ENCODE measurements at regions not wholly inside any gene's neighbourhood (a gene's known extent, or its start where the extent isn't known, plus 50 kb on each side); places are given as distances from the start of the nearest gene placed in this dataset.

- Mint-ChIP-seq H3K27ac (no peak overlapping the region), H3K4me3 (no peak overlapping the region), H3K4me1 (peaks cover 24% of the 10 kb centered on the region), H3K9me3 (no peaks in the 10 kb centered on the region), H3K36me3 (ENCODE audit: low read depth) (no peaks in the 10 kb centered on the region), H3K27me3 (peaks cover 15% of the 10 kb centered on the region)
- DNase-seq: no peak
- intact Hi-C loops (cut with micrococcal nuclease): loop anchor here (1.0 kb wide), 1 partner anchor 67 kb away; no protein-coding TSS in a partner anchor
Observed at GRCh38 chr1:228860911-228861831, 125.9 kb downstream of the RHOU start.

- no peak for DNase-seq
- intact Hi-C loops (cut with micrococcal nuclease): loop anchor here (1.0 kb wide), 1 partner anchor 68 kb away; no protein-coding TSS in a partner anchor
- Mint-ChIP-seq H3K27ac (no peak overlapping the region), H3K4me3 (no peak overlapping the region), H3K36me3 (ENCODE audit: low read depth) (no peaks in the 10 kb centered on the region), H3K27me3 (peaks cover 9% of the 10 kb centered on the region), H3K9me3 (no peaks in the 10 kb centered on the region), H3K4me1 (peaks cover 24% of the 10 kb centered on the region)
Observed at GRCh38 chr1:228861832-228862180, 126.5 kb downstream of the RHOU start.

GRCh38 chr1:228862542-228863505, 127.5 kb downstream of the RHOU start:
- Mint-ChIP-seq H3K4me3 (no peak overlapping the region), H3K27ac (no peak overlapping the region), H3K27me3 (peaks cover 6% of the 10 kb centered on the region), H3K36me3 (ENCODE audit: low read depth) (no peaks in the 10 kb centered on the region), H3K4me1 (peaks cover 26% of the 10 kb centered on the region), H3K9me3 (no peaks in the 10 kb centered on the region)
- no peak for DNase-seq
- intact Hi-C loops (cut with micrococcal nuclease): no loop called here

- H3K9me3 Mint-ChIP-seq: no peaks in the 10 kb centered on the region
- DNase-seq: no peak
- no peaks in the 10 kb centered on the region for H3K27me3 Mint-ChIP-seq
- peaks cover 28% of the 10 kb centered on the region for H3K4me1 Mint-ChIP-seq
- no peaks in the 10 kb centered on the region for H3K36me3 Mint-ChIP-seq (ENCODE audit: low read depth)
- intact Hi-C loops (cut with micrococcal nuclease): no loop called here
- H3K4me3 Mint-ChIP-seq: no peak overlapping the region
- H3K27ac Mint-ChIP-seq: no peak overlapping the region
Observed at GRCh38 chr1:228863776-228864175, 128.5 kb downstream of the RHOU start.

DNA sequence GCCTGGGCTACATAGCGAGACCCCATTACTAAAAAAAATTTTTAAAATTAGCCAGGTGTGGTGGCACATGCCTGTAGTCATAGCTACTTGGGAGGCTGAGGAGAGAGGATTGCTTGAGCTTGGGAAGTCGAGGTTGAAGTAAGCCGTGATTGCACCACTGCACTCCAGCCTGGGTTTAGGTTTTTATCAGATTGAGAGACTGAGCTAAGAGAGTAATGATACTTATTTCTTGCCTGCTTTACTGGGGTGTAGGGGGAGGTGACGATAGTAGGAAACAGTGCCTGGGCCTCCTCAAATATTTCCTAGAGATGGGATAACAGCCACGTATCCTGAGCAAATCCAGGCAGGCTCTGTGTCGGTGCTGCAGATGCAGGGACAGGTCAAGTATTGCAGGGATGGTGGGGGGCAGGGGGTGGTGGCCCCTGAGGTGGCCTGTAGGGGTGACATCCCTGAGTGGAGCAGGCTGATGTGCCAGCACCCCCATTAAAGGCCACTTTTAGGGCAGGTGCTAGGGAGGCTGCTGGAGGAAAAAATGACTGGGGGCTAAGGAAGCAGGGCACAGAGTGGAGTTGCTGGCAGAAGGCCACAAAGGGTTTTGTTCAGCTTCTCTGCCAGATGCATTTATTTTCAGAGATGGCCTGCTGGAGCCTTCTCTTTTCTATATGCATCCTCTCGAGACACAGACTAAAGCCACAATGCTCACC, 130.5 kb downstream of the RHOU start:
- peaks cover 26% of the 10 kb centered on the region for H3K4me1 Mint-ChIP-seq

DNA sequence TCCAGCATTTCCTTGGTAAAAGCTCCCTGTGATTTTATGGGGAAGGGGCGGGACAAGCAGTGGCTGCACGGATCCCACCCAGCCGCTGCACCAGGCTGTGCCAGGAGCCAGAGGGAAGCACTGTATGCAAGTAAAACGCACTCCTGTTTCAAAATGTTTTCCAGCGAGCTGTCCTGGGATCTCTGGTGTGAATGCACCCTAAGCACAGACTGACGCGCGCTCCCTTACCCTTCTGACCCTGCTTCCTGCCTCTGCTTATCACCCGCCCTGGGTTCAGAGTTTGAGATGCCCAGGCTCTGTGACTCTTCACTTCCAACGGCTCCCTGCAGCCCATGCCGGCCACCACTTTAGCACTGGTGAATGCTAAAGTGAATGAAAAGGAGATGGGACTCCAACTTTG, 131.2 kb downstream of the RHOU start:
- no peak overlapping the region for H3K4me3 Mint-ChIP-seq
- no peaks in the 10 kb centered on the region for H3K36me3 Mint-ChIP-seq (ENCODE audit: low read depth)
- H3K9me3 Mint-ChIP-seq: no peaks in the 10 kb centered on the region
- no peak overlapping the region for H3K27ac Mint-ChIP-seq
- DNase-seq: no peak
- H3K27me3 Mint-ChIP-seq: peaks cover 7% of the 10 kb centered on the region
- peaks cover 24% of the 10 kb centered on the region for H3K4me1 Mint-ChIP-seq
- intact Hi-C loops (cut with micrococcal nuclease): no loop called here

More for the DNA sequence above, 130.5 kb downstream of the RHOU start:
- H3K27me3 Mint-ChIP-seq: peaks cover 7% of the 10 kb centered on the region
- H3K27ac Mint-ChIP-seq: no peak overlapping the region
- no peak for DNase-seq
- intact Hi-C loops (cut with micrococcal nuclease): no loop called here
- H3K4me3 Mint-ChIP-seq: no peak overlapping the region
- H3K36me3 Mint-ChIP-seq (ENCODE audit: low read depth): no peaks in the 10 kb centered on the region
- H3K9me3 Mint-ChIP-seq: no peaks in the 10 kb centered on the region

DNA sequence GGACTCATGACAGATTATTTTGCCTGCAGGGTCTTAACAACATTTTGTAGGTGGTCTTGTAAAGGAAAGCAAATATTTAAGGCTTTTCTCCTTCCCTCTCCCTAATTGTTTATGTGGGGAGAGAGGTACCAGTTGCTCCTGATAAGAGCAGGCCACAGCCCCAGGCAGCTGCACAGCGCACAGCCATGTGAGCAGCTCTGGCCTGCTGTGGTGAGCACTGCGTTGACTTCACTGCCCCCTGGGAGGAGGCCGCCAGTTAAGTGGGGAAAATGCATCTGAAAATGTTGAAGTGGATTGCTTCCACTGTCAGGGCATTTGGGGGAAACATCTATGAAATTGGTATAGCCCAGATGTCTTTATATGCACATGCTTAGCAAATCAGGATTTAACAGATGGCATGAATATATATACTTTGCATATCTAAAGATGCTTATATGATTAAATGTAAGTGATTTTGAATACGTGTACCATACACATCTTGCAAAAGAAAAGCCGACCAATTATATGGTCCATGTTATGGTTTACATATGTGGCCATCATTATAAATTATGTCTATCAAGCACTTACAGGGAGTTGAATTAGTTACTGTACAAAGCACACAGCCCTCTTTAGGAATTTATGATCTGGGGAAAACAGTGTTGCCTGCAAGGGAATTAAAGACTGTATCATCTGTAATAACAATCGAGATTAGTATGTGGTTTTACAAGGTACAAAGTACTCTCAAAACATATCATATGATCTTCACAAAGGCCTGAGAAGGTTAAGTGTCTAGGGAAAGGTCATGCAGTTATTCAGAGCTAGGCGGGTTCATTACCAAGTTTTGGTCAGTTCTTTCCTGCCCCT, 132.1 kb downstream of the RHOU start:
- H3K27ac Mint-ChIP-seq: no peak overlapping the region
- intact Hi-C loops (cut with micrococcal nuclease): no loop called here

DNA sequence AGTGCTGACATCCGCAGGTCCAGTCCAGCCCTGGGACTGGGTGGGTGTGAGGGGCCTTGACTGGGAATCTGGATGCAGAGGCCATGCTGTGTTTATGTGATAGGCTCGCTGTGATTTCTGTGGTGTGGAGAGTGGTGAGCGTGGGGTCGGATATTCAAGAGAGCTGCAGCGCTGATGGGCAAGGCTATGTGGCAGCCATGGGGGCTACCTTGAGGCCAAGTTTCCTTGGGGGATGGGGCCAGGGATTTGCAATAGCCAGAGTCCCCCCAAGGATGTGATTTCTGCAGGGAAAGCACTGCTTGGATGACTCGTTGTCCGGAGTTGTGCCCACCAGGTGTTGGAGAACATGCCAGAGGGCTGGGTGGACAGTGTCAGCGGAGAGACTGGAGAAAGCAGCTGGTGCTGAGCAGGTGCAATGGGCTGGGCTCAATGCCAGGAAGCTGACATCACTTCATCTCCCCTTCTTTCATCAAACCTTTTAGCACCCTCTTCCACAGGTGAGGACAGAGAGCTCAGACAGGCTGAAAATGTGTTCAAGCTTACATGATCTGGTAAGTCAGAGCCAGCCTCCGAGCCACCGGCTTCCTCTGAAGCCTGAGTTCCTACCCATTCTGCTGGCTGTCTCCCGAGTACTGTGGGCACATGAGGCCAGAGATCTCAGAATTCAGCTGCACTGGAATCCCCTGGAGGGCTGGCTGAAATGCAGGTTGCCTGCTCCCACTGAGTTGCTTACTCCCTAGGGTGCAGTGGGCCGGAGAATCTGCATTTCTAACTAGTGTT, 132.9 kb downstream of the RHOU start:
- Mint-ChIP-seq H3K27ac (no peak overlapping the region), H3K27me3 (peaks cover 7% of the 10 kb centered on the region), H3K4me1 (peaks cover 19% of the 10 kb centered on the region), H3K4me3 (no peak overlapping the region), H3K36me3 (ENCODE audit: low read depth) (no peaks in the 10 kb centered on the region), H3K9me3 (no peaks in the 10 kb centered on the region)
- intact Hi-C loops (cut with micrococcal nuclease): no loop called here
- DNase-seq: no peak

More for the DNA sequence above, 132.1 kb downstream of the RHOU start:
- peaks cover 19% of the 10 kb centered on the region for H3K4me1 Mint-ChIP-seq
- no peaks in the 10 kb centered on the region for H3K9me3 Mint-ChIP-seq
- no peak overlapping the region for H3K4me3 Mint-ChIP-seq
- peaks cover 7% of the 10 kb centered on the region for H3K27me3 Mint-ChIP-seq
- H3K36me3 Mint-ChIP-seq (ENCODE audit: low read depth): no peaks in the 10 kb centered on the region
- no peak for DNase-seq

DNA sequence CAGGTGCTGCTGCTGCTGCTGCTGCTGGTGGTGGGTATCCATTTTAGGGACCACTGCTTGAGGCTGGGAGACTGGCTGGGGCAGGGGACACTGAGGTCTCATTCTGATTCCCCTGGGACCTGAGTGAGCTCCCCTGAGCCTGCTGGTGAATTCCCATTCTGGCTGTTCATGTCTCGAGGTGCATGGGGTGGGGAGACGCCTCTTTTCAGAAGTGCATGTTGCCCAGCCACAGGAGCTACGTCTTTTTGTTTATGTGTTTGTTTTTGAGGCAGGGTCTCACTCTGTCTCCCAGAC, 133.4 kb downstream of the RHOU start:
- no peak for DNase-seq
- Mint-ChIP-seq H3K4me3 (no peak overlapping the region), H3K4me1 (peaks cover 14% of the 10 kb centered on the region), H3K36me3 (ENCODE audit: low read depth) (no peaks in the 10 kb centered on the region), H3K9me3 (no peaks in the 10 kb centered on the region), H3K27me3 (peaks cover 9% of the 10 kb centered on the region), H3K27ac (no peak overlapping the region)
- intact Hi-C loops (cut with micrococcal nuclease): no loop called here

DNA sequence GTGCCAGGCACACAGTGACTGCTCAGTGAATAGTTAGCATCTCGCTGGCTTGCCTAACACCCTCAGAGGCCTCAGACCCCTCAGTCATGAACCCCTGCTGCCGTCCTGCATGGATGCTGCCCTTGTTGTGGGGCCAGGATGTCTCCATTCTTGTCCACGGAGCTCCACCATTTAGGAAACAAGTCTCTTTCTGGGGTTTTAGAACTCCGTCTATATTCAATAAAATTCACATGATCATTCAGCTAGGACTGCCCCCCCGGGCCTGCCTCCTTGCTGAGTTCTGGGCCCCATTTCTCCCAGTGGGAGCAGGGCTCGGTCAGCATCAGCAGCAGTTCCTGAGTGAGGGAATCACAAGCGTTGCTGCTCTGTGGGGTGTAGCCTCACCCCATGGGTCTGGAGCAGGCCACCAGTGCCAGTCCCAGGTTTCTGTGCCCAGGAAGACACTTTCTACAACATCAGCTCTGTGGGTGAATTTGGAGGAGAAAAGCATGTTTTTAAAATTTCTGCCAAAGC, 134.1 kb downstream of the RHOU start:
- intact Hi-C loops (cut with micrococcal nuclease): no loop called here
- peaks cover 8% of the 10 kb centered on the region for H3K4me1 Mint-ChIP-seq
- no peaks in the 10 kb centered on the region for H3K9me3 Mint-ChIP-seq
- DNase-seq: no peak
- no peak overlapping the region for H3K27ac Mint-ChIP-seq
- no peak overlapping the region for H3K4me3 Mint-ChIP-seq
- no peaks in the 10 kb centered on the region for H3K36me3 Mint-ChIP-seq (ENCODE audit: low read depth)
- H3K27me3 Mint-ChIP-seq: peaks cover 9% of the 10 kb centered on the region

- Mint-ChIP-seq H3K36me3 (ENCODE audit: low read depth) (no peaks in the 10 kb centered on the region), H3K9me3 (no peaks in the 10 kb centered on the region), H3K27ac (no peak overlapping the region), H3K4me1 (peaks cover 3% of the 10 kb centered on the region), H3K27me3 (peaks cover 10% of the 10 kb centered on the region), H3K4me3 (no peak overlapping the region)
- DNase-seq: no peak
- intact Hi-C loops (cut with micrococcal nuclease): no loop called here
Observed at GRCh38 chr1:228870041-228870713, 134.9 kb downstream of the RHOU start.

All from activated CD4-positive, alpha-beta T cell treated with anti-CD3 and anti-CD28 coated beads, Interleukin-2, amount 10 ng/mL, durations not matched to agents 24 days and 14 days (primary cell).